Suprapubic skin (tissue), 4 donors: ENCODE measurements at regions not wholly inside any gene's neighbourhood (a gene's known extent, or its start where the extent isn't known, plus 50 kb on each side); places are given as distances from the start of the nearest gene placed in this dataset.
A peak's percentile ranks its signal among the peaks of the same experiment; 100 is the strongest.

Experiments
- DNase-seq, 2 donors: peaks; one replicate each; pipeline ENCODE4 v3.0.0-alpha.2; 2019; ENCODE audit warnings: low spot score in 2 of 2
- H3K27ac ChIP-seq: fragments of 200-600 bp; sonication (generic); one replicate; pipeline ENCODE4 v1.5.1; 2019
- H3K27me3 ChIP-seq: fragments of 200-600 bp; sonication (generic); one replicate; pipeline ENCODE4 v1.5.1; 2019
- H3K36me3 ChIP-seq: fragments of 200-600 bp; sonication (generic); one replicate; pipeline ENCODE4 v1.5.1; 2019
- H3K4me1 ChIP-seq: fragments of 200-600 bp; sonication (generic); one replicate; pipeline ENCODE4 v1.5.1; 2019
- H3K4me3 ChIP-seq: fragments of 200-600 bp; sonication (generic); one replicate; pipeline ENCODE4 v1.5.1; 2019; ENCODE audit warnings: mild to moderate bottlenecking
- H3K9me3 ChIP-seq: fragments of 200-600 bp; sonication (generic); one replicate; pipeline ENCODE4 v1.5.1; 2019
- EP300 ChIP-seq: sonication (generic); formaldehyde crosslinking; IDR thresholded peaks from one replicate; pipeline ENCODE4 v1.6.1; 2017; ENCODE audit warnings: antibody characterized with exemption
- POLR2A ChIP-seq, 2 donors: fragments of 450-650 bp; IDR thresholded peaks; one replicate each; pipeline ENCODE4 v1.6.1; 2017; ENCODE audit warnings: antibody characterized with exemption in 2 of 2, mild to moderate bottlenecking in 2 of 2, moderate library complexity in 2 of 2
- POLR2AphosphoS5 ChIP-seq, 3 donors: sonication (generic); formaldehyde crosslinking; IDR thresholded peaks; one replicate each; pipeline ENCODE4 v1.6.1; 2017; ENCODE audit warnings: antibody characterized with exemption in 3 of 3
- WGBS: methylation state at CpG from one replicate; pipeline ENCODE4 v1.1.5; 2018; 5-methylcytosine and 5-hydroxymethylcytosine counted together
- TF ChIP-seq, protein P1 (sequence below), 2 donors: fragments of 200-600 bp in 1 of 2; fragments of 450-650 bp in 1 of 2; sonication (generic) in 1 of 2; IDR thresholded peaks; one replicate each; pipeline ENCODE4 v1.5.1; 2016 to 2019; ENCODE audit warnings: antibody characterized with exemption in 2 of 2, mild to moderate bottlenecking in 1 of 2, moderate library complexity in 1 of 2

DNA sequence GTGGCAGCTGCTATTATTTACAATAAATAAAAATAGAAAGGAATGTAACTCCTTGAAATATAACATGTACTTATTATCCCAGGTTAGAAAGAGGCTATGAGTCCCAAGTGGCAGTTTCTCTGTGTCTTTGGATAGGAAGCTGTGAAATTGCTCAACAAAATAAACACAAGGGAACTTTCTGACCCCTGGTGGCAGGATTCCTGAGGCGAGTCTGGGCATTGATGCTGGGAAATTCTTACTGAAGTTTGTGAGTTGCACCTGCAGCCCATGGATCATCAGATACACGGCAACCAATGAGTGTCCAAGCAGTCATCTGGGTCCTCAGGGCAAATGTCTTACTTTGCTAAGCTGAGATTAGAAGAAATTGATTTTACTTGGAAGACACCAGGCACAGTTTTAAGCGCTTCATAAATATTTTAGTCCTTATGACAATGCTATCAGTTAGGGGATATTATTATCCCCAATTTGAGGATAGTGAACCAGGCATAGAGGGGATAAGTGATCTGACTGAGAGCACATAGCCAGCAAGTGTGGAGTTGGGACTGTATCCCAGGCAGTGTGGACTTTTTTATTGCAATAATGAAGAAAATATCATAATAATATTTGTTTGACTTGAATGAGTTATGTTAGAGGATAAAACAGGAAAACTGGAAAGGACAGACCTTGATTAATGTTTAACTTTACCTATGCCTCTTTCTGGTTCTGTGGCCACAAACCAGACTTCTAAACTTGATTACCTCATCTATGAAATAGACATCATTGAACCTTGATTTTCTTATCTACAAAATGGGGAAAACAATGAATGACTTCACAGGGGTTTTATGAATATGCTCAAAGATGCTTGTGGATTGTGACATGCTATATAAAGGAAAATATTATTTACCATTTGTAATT lies 265.5 kb upstream of the ADAMTSL1 start:
- WGBS, result 26% methylated on average over 3 of the region's 3 CpGs
- Histone ChIP-seq H3K4me3 (no peak overlapping the region), H3K27me3 (peaks cover 2% of the 10 kb centered on the region), H3K27ac (no peak overlapping the region), H3K9me3 (no peaks in the 10 kb centered on the region), H3K36me3 (no peaks in the 10 kb centered on the region), H3K4me1 (no peaks in the 10 kb centered on the region)
- TF ChIP-seq, protein P1, sequence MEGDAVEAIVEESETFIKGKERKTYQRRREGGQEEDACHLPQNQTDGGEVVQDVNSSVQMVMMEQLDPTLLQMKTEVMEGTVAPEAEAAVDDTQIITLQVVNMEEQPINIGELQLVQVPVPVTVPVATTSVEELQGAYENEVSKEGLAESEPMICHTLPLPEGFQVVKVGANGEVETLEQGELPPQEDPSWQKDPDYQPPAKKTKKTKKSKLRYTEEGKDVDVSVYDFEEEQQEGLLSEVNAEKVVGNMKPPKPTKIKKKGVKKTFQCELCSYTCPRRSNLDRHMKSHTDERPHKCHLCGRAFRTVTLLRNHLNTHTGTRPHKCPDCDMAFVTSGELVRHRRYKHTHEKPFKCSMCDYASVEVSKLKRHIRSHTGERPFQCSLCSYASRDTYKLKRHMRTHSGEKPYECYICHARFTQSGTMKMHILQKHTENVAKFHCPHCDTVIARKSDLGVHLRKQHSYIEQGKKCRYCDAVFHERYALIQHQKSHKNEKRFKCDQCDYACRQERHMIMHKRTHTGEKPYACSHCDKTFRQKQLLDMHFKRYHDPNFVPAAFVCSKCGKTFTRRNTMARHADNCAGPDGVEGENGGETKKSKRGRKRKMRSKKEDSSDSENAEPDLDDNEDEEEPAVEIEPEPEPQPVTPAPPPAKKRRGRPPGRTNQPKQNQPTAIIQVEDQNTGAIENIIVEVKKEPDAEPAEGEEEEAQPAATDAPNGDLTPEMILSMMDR (IDR thresholded peaks at IDR 0.05), result peak in 1 of 2 donors; percentile 40
- TF ChIP-seq POLR2AphosphoS5 (IDR thresholded peaks at IDR 0.05), result no peak
- no peak for DNase-seq

DNA sequence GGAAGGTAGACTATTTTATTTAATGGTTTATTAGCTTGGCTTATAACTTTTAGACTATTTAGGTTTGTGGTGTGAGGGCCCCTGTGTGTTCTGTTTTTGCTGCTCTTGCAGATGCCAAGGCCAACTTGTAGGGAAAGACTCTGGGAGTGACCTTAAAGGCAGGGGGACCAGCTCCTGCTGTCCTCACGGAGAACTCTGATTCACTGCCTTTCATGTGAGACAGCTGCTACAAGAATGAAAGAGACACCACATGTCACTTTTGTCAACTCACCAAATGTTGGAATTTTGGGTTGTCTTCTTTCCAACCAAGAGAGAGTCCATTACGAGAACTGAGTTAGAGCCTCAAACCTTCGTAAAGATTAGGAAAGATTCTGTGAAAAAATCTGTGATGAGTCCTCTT lies 258.3 kb upstream of the ADAMTSL1 start:
- Histone ChIP-seq H3K4me1 (no peaks in the 10 kb centered on the region), H3K4me3 (no peak overlapping the region), H3K27ac (no peak overlapping the region), H3K27me3 (peaks cover 2% of the 10 kb centered on the region), H3K36me3 (no peaks in the 10 kb centered on the region), H3K9me3 (no peaks in the 10 kb centered on the region)
- TF ChIP-seq EP300, result no peak
- TF ChIP-seq, protein P1 (IDR thresholded peaks at IDR 0.05), result no peak
- TF ChIP-seq POLR2A (IDR thresholded peaks at IDR 0.05), result no peak
- no peak for TF ChIP-seq POLR2AphosphoS5 (IDR thresholded peaks at IDR 0.05)
- DNase-seq, result no peak
- WGBS, result 73% methylated on average over 3 of the region's 3 CpGs

DNA sequence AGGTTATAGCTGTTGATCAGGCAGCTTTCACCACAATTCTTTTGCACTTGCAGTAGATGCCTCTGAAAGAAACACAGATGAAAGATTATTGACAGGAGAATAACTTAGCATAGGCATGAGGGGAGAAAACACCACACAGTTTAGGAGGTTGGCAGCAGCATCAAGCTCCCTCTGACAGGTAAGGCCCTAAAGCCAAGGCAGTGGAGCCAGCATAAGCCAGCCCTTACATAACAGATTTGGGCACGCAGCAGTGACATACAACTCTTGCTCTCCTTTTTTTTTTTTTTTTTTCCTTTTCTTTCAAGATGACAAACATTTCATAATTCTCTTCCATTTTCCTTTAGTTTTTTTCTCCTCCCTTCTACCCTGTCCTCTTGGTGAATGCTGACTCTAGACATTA lies 257.6 kb upstream of the ADAMTSL1 start:
- Histone ChIP-seq H3K36me3 (no peaks in the 10 kb centered on the region), H3K4me1 (no peaks in the 10 kb centered on the region), H3K27me3 (no peaks in the 10 kb centered on the region), H3K27ac (no peak overlapping the region), H3K4me3 (no peak overlapping the region), H3K9me3 (no peaks in the 10 kb centered on the region)
- 43% methylated on average over 1 of the region's 1 CpG for WGBS
- no peak for TF ChIP-seq POLR2A (IDR thresholded peaks at IDR 0.05)
- TF ChIP-seq EP300, result no peak
- no peak for TF ChIP-seq POLR2AphosphoS5 (IDR thresholded peaks at IDR 0.05)
- TF ChIP-seq, protein P1 (IDR thresholded peaks at IDR 0.05), result no peak
- no peak for DNase-seq

DNA sequence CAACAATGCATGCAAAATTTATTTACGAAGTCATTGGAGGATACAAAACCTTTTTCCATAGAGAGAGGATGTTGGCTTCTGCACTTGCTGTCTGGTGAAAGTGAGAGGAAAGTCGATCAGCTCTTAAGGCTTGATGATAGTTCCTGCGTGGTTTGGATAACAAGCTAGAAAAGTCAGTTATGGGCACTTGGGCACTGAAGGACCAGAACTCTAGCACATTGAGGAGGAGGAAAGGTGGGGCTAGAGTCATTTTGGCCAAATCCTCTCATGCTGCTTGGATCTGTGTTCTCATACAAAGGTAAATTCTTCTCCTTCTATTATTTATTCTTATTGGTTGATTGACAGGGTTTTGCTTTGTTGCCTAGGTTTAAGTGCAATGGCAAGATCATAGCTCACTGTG lies 245.9 kb upstream of the ADAMTSL1 start:
- 97% methylated on average over 3 of the region's 3 CpGs for WGBS
- H3K27ac ChIP-seq, result no peak overlapping the region
- H3K4me1 ChIP-seq, result no peaks in the 10 kb centered on the region
- no peaks in the 10 kb centered on the region for H3K27me3 ChIP-seq
- no peaks in the 10 kb centered on the region for H3K9me3 ChIP-seq
- no peaks in the 10 kb centered on the region for H3K36me3 ChIP-seq
- TF ChIP-seq EP300 (no peak), POLR2AphosphoS5 (IDR thresholded peaks at IDR 0.05) (no peak), POLR2A (IDR thresholded peaks at IDR 0.05) (no peak)
- TF ChIP-seq, protein P1 (IDR thresholded peaks at IDR 0.05), result no peak
- no peak overlapping the region for H3K4me3 ChIP-seq
- no peak for DNase-seq

DNA sequence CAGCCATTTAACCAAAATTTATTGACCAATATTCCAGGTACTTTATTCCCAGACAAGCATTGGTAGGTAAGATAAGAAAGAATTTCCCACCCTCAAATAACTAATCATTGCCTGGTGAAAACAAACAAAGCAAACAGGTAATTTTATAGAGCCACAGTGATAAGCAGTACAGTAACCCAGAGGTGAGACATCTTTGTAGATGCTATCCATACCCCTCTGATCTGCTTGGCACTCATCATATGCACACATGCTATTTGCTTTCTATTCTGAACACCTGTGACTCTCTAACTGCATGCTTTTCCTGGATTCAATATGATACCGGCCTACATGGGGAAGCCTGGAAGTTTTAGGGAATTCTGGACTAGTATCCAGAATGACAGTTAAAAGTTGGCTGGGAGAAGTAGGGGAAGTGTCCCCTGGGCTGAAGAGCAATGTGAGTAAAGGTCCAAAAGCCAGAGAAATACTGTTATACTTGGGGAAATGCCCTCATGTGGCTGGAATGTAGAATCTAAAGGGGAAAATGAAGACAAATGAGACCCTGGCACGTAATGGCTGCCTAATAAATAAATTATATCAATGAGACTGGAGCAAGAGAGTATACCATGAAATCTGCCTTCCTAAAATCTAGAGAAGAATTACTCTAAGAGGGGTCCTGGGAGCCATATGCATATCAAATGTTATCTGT lies 243.8 kb upstream of the ADAMTSL1 start:
- Histone ChIP-seq H3K27ac (no peak overlapping the region), H3K27me3 (no peaks in the 10 kb centered on the region), H3K36me3 (no peaks in the 10 kb centered on the region), H3K4me1 (no peaks in the 10 kb centered on the region), H3K4me3 (no peak overlapping the region), H3K9me3 (no peaks in the 10 kb centered on the region)
- no peak for DNase-seq
- WGBS, result 67% methylated on average over 2 of the region's 2 CpGs
- TF ChIP-seq POLR2AphosphoS5 (IDR thresholded peaks at IDR 0.05) (no peak), POLR2A (IDR thresholded peaks at IDR 0.05) (no peak)
- TF ChIP-seq, protein P1 (IDR thresholded peaks at IDR 0.05), result no peak
